HepG2 (cell line): ENCODE measurements at regions not wholly inside any gene's neighbourhood (a gene's known extent, or its start where the extent isn't known, plus 50 kb on each side); places are given as distances from the start of the nearest gene placed in this dataset.
A peak's percentile ranks its signal among the peaks of the same experiment; 100 is the strongest.

ENCODE experiments used
- ATAC-seq: fragments of 200-7000 bp; cut with Tn5 transposase; 3 replicates; pipeline ENCODE4 v1.9.1; 2020; ENCODE audit warnings: mild to moderate bottlenecking, moderate library complexity
- BruUV-seq: library from RNA; stranded (reverse); fragments of 400-500 nt; replicated peaks from 2 replicates; lab custom pipeline; 2021; lab: Mats Ljungman, UMichigan
- CTCF ChIA-PET: fragments of 300-600 bp; formaldehyde crosslinking; extraction: SDS; loops from one replicate; lab custom pipeline; 2021; ENCODE audit warnings: low total read pairs, inconsistent platforms, low intra/inter-chr PET ratio; lab: Yijun Ruan, JAX
- POLR2A ChIA-PET: fragments of 350-600 bp; sonication (Branson Sonifier 250); formaldehyde crosslinking; loops from one replicate; lab custom pipeline; 2020; ENCODE audit warnings: antibody characterized with exemption, inconsistent platforms; lab: Yijun Ruan, JAX
- DNase-seq: peaks from one replicate; pipeline ENCODE4 v3.0.0-alpha.2; 2015; ENCODE audit warnings: low spot score
- FAIRE-seq: peaks from 3 replicates; lab custom pipeline; 2011; peaks lifted over from hg19 to GRCh38; lab: Jason Lieb, UNC
- H2AFZ ChIP-seq: one replicate; pipeline ENCODE4 v1.6.1; 2011; ENCODE audit warnings: low read length, inconsistent platforms
- H3K27ac ChIP-seq: fragments of 300-600 bp; 3 replicates; pipeline ENCODE4 v1.8.0; 2011; ENCODE audit warnings: mixed run types, mild to moderate bottlenecking, mixed read lengths, low read length, inconsistent platforms; ENCODE audit not compliant: insufficient read depth; ENCODE audit errors: extremely low read length
- H3K27me3 ChIP-seq, 2 experiments: fragments of 200-600 bp in 1 of 2; 2 replicates in 1 of 2; 3 replicates in 1 of 2; pipeline versions ENCODE4 v1.6.0 to v1.8.0; 2011; ENCODE audit warnings: low read length in 2 of 2, mild to moderate bottlenecking in 2 of 2, moderate library complexity in 2 of 2, inconsistent platforms in 1 of 2; ENCODE audit not compliant: insufficient read depth in 2 of 2, control insufficient read depth in 1 of 2
- H3K36me3 ChIP-seq, 2 experiments: fragments of 200-600 bp in 1 of 2; replicated peaks in 1 of 2; 2 replicates in 1 of 2; 3 replicates in 1 of 2; pipeline versions ENCODE4 v1.5.1 to v1.8.0; 2011; ENCODE audit warnings: low read length in 2 of 2, inconsistent platforms in 1 of 2; ENCODE audit not compliant: insufficient read depth in 2 of 2, control insufficient read depth in 1 of 2
- H3K4me1 ChIP-seq: 2 replicates; pipeline ENCODE4 v1.5.1; 2012; ENCODE audit warnings: low read length, inconsistent platforms; ENCODE audit not compliant: insufficient read depth
- H3K4me2 ChIP-seq: 2 replicates; pipeline ENCODE4 v1.6.0; 2011; ENCODE audit warnings: low read depth, low read length, inconsistent platforms
- H3K4me3 ChIP-seq, 3 experiments: fragments of 200-600 bp in 1 of 3; sonication (generic), shearing (Covaris generic) in 1 of 3; replicated peaks in 1 of 3; 2 replicates each; pipeline ENCODE4 v1.5.1; 2011 to 2016; ENCODE audit warnings: low read length in 3 of 3, inconsistent platforms in 2 of 3, low read depth in 2 of 3, mild to moderate bottlenecking in 2 of 3, control low read depth in 1 of 3, mixed read lengths in 1 of 3; ENCODE audit not compliant: insufficient read depth in 1 of 3
- H3K79me2 ChIP-seq: one replicate; pipeline ENCODE4 v1.6.1; 2011; ENCODE audit warnings: low read length, inconsistent platforms; ENCODE audit not compliant: insufficient read depth
- H3K9ac ChIP-seq: 2 replicates; pipeline ENCODE4 v1.6.0; 2011; ENCODE audit warnings: mild to moderate bottlenecking, low read depth, low read length, inconsistent platforms; ENCODE audit not compliant: insufficient read depth
- H3K9me3 ChIP-seq: 2 replicates; pipeline ENCODE4 v1.5.1; 2012; ENCODE audit warnings: mild to moderate bottlenecking, low read length
- H4K20me1 ChIP-seq: 2 replicates; pipeline ENCODE4 v1.6.0; 2011; ENCODE audit warnings: inconsistent platforms, mild to moderate bottlenecking, low read length, moderate library complexity; ENCODE audit not compliant: insufficient read depth
- ELF3 ChIP-seq: IDR thresholded peaks from 2 replicates; pipeline ENCODE4 v1.6.1; 2016; ENCODE audit warnings: missing genetic modification reagents, missing compliant biosample characterization
- GATAD2A ChIP-seq: IDR thresholded peaks from 2 replicates; pipeline ENCODE4 v1.6.1; 2016
- HMG20A ChIP-seq: IDR thresholded peaks from 2 replicates; pipeline ENCODE4 v1.6.1; 2016; ENCODE audit warnings: borderline replicate concordance
- HMG20B ChIP-seq: conservative IDR thresholded peaks from 2 replicates; pipeline ENCODE4 v1.6.1; 2016; ENCODE audit warnings: missing genetic modification reagents, missing compliant biosample characterization
- HNRNPK ChIP-seq: fragments of 200-400 bp; formaldehyde crosslinking; IDR thresholded peaks from 2 replicates; pipeline ENCODE4 v1.6.1; 2018; ENCODE audit warnings: low read length, low read depth, moderate library complexity, mild to moderate bottlenecking; ENCODE audit not compliant: poor library complexity, severe bottlenecking
- PCBP2 ChIP-seq: fragments of 200-400 bp; formaldehyde crosslinking; optimal IDR thresholded peaks from 2 replicates; pipeline ENCODE3; 2018; ENCODE audit warnings: low read length, low read depth; ENCODE audit not compliant: poor library complexity, severe bottlenecking
- RARA ChIP-seq: IDR thresholded peaks from 2 replicates; pipeline ENCODE4 v1.6.1; 2016; ENCODE audit warnings: missing genetic modification reagents, missing compliant biosample characterization
- TRIM24 ChIP-seq: sonication (generic); formaldehyde crosslinking; IDR thresholded peaks from 2 replicates; pipeline ENCODE4 v1.8.0; 2022; ENCODE audit warnings: mild to moderate bottlenecking, missing genetic modification reagents
- ZNF34 ChIP-seq: sonication (generic); formaldehyde crosslinking; IDR thresholded peaks from 2 replicates; pipeline ENCODE4 v1.4.0; 2020; ENCODE audit warnings: mild to moderate bottlenecking, missing genetic modification reagents, borderline replicate concordance
- WGBS: methylation state at CpG from one replicate; pipeline ENCODE4 v1.1.6; 2017; ENCODE audit warnings: low lambda C conversion rate; 5-methylcytosine and 5-hydroxymethylcytosine counted together
- in situ Hi-C: cut with HindIII; loops from 2 replicates; pipeline ENCODE4 v1.10.0; 2017; ENCODE audit warnings: low pct_unique_long_range_greater_than_20kb; ENCODE audit not compliant: extremely low pct_ligation_motif_present
- intact Hi-C: fragments of 100-400 bp; cut with micrococcal nuclease; formaldehyde crosslinking; loops from one replicate; pipeline ENCODE4 v1.10.0; 2022; ENCODE audit not compliant: unreplicated experiment
- TF ChIP-seq, protein P1 (sequence below): IDR thresholded peaks from 2 replicates; pipeline ENCODE4 v1.4.0; 2020; ENCODE audit warnings: mild to moderate bottlenecking, missing genetic modification reagents

DNA sequence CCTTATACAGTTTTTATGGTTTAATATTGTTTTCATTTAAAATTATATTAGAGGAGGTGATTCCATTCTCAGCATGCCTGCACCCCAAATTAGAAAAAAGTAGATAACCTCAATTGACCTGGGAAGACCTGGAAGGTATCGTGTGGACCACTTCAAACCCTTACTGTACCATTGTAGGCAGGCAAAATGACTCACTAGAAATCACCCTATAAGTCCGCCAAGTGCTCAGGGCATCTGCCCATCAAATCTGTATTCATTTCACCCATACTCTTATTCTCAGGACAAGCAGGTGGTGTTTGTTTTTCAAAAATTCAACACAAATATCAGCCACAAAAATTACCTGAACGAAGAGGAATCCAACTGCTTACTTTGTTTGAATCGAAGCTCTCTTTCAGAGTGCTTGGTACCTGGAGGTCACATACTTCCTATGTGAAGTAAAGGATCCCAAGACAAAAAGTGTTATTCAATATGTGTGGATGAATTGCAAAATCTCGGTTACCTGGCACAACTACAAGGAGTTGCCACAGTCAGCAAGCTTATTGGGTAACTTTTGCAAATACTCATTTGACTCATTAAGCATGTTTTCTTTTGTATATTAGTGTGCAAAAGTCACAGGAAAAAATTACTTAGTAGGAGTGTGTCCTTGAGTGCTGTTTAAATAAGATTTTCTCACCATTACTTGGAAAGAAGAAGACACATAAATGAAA is 216.2 kb downstream of the ENC1 start (continued):
- peak; percentile 60; the same call in 1 of the 2 replicates for TF ChIP-seq TRIM24 (CRISPR knock-in tag)
- 0 out of 2 replicates have a peak, but pooled peaks have one; percentile 14 for TF ChIP-seq RARA
- TF ChIP-seq, protein P1, sequence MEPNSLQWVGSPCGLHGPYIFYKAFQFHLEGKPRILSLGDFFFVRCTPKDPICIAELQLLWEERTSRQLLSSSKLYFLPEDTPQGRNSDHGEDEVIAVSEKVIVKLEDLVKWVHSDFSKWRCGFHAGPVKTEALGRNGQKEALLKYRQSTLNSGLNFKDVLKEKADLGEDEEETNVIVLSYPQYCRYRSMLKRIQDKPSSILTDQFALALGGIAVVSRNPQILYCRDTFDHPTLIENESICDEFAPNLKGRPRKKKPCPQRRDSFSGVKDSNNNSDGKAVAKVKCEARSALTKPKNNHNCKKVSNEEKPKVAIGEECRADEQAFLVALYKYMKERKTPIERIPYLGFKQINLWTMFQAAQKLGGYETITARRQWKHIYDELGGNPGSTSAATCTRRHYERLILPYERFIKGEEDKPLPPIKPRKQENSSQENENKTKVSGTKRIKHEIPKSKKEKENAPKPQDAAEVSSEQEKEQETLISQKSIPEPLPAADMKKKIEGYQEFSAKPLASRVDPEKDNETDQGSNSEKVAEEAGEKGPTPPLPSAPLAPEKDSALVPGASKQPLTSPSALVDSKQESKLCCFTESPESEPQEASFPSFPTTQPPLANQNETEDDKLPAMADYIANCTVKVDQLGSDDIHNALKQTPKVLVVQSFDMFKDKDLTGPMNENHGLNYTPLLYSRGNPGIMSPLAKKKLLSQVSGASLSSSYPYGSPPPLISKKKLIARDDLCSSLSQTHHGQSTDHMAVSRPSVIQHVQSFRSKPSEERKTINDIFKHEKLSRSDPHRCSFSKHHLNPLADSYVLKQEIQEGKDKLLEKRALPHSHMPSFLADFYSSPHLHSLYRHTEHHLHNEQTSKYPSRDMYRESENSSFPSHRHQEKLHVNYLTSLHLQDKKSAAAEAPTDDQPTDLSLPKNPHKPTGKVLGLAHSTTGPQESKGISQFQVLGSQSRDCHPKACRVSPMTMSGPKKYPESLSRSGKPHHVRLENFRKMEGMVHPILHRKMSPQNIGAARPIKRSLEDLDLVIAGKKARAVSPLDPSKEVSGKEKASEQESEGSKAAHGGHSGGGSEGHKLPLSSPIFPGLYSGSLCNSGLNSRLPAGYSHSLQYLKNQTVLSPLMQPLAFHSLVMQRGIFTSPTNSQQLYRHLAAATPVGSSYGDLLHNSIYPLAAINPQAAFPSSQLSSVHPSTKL (CRISPR knock-in tag), result peak; percentile 66
- TF ChIP-seq HMG20A (CRISPR knock-in tag), result peak; percentile 52; the same call in 1 of the 2 replicates
- TF ChIP-seq HMG20B (CRISPR knock-in tag), result 0 out of 2 replicates have a peak, but pooled peaks have one; percentile 37

DNA sequence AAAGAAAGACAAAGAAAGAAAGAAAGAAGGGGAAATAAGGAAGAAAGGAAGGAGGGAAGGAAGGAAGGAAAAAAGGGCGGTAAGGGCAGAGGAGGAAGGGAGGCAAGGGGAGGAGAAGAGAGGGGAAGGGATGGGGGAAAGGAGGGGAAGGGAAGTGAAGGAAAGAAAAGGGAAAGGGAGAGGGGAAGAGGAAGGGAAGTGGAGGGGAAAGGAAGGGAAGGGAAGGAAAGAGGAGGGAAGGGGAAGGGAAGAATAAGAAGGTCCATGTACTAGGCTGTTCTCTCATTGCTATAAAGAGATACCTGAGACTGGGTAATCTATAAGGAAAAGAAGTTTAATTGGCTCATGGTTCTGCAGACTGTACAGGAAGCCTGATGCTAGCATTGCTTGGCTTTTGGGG is 217.1 kb downstream of the ENC1 start:
- H3K79me2 ChIP-seq, result no peaks in the 10 kb centered on the region
- no TSS peak for BruUV-seq
- intact Hi-C loops (no loop called here), in situ Hi-C loops (no loop called here)
- peaks cover 40% of the 10 kb centered on the region for H3K4me1 ChIP-seq
- 92% methylated on average over 1 of the region's 1 CpG for WGBS
- H3K27me3 ChIP-seq, result no peaks in the 10 kb centered on the region
- DNase-seq, result no peak
- H4K20me1 ChIP-seq, result no peaks in the 10 kb centered on the region
- no peak overlapping the region for H3K9ac ChIP-seq
- no peak for ATAC-seq
- ChIA-PET CTCF (no interaction called here), POLR2A (no interaction called here)
- H3K4me3 ChIP-seq, result no peak overlapping the region
- H2AFZ ChIP-seq, result no peak overlapping the region
- FAIRE-seq, result no peak
- no peak overlapping the region for H3K4me2 ChIP-seq
- TF ChIP-seq PCBP2, result peak; percentile 75
- no peak for TF ChIP-seq ZNF34 (CRISPR knock-in tag)
- TF ChIP-seq GATAD2A, result no peak
- no peak for TF ChIP-seq ELF3 (CRISPR knock-in tag)
- peak; percentile 83 for TF ChIP-seq HNRNPK
- no peak overlapping the region for H3K27ac ChIP-seq
- no peaks in the 10 kb centered on the region for H3K9me3 ChIP-seq
- H3K36me3 ChIP-seq, result no peaks in the 10 kb centered on the region
